SK-N-SH (cell line): ENCODE measurements at regions not wholly inside any gene's neighbourhood (a gene's known extent, or its start where the extent isn't known, plus 50 kb on each side); places are given as distances from the start of the nearest gene placed in this dataset.

Experiments used
- CTCF ChIA-PET: fragments of 300-600, 350-600 bp; formaldehyde crosslinking; extraction: SDS; loops from one replicate; lab custom pipeline; 2021; lab: Yijun Ruan, JAX
- POLR2A ChIA-PET: fragments of 350-600 bp; sonication (Branson Sonifier 250); formaldehyde crosslinking; extraction: SDS; loops from one replicate; lab custom pipeline; 2020; ENCODE audit warnings: antibody characterized with exemption, inconsistent platforms; lab: Yijun Ruan, JAX
- DNase-seq: peaks from one replicate; pipeline ENCODE4 v3.0.0; 2012
- H2AFZ ChIP-seq: fragments of 200-600 bp; sonication (generic); 2 replicates; pipeline ENCODE4 v1.8.1; 2016; ENCODE audit warnings: antibody characterized with exemption, mild to moderate bottlenecking, low read depth
- H3F3A ChIP-seq: fragments of 200-600 bp; sonication (generic); replicated peaks from 2 replicates; pipeline ENCODE3; 2016; ENCODE audit warnings: antibody characterized with exemption, mild to moderate bottlenecking; ENCODE audit not compliant: insufficient read depth
- H3K27ac ChIP-seq, 2 experiments: fragments of 200-500 bp in 1 of 2; fragments of 200-600 bp in 1 of 2; sonication (Bioruptor generic) in 1 of 2; sonication (generic), shearing (Covaris generic) in 1 of 2; 2 replicates each; pipeline versions ENCODE4 v1.5.1 to v1.6.1; 2014 to 2016; ENCODE audit warnings: low read depth in 2 of 2, inconsistent platforms in 1 of 2, low read length in 1 of 2, mild to moderate bottlenecking in 1 of 2, mixed read lengths in 1 of 2
- H3K27me3 ChIP-seq: fragments of 200-600 bp; sonication (generic), shearing (Covaris generic); 2 replicates; pipeline ENCODE4 v1.6.1; 2016; ENCODE audit warnings: mixed run types; ENCODE audit not compliant: insufficient read depth
- H3K36me3 ChIP-seq, 2 experiments: fragments of 200-500 bp in 1 of 2; fragments of 200-600 bp in 1 of 2; sonication (Bioruptor generic) in 1 of 2; sonication (generic) in 1 of 2; replicated peaks in 1 of 2; 2 replicates each; pipeline versions ENCODE3 to v1.5.1; 2014 to 2016; ENCODE audit warnings: low read length in 1 of 2, mild to moderate bottlenecking in 1 of 2; ENCODE audit not compliant: insufficient read depth in 2 of 2, control insufficient read depth in 1 of 2
- H3K4me1 ChIP-seq, 2 experiments: fragments of 200-500 bp in 1 of 2; fragments of 200-600 bp in 1 of 2; sonication (Bioruptor generic) in 1 of 2; sonication (generic), shearing (Covaris generic) in 1 of 2; 2 replicates each; pipeline versions ENCODE4 v1.5.1 to v1.6.1; 2014 to 2016; ENCODE audit warnings: low read depth in 1 of 2, low read length in 1 of 2, mixed run types in 1 of 2; ENCODE audit not compliant: insufficient read depth in 2 of 2, control insufficient read depth in 1 of 2
- H3K4me2 ChIP-seq: fragments of 200-600 bp; sonication (generic), shearing (Covaris generic); 2 replicates; pipeline ENCODE4 v1.6.1; 2017; ENCODE audit warnings: mixed run types
- H3K4me3 ChIP-seq, 2 experiments: fragments of 200-500 bp in 1 of 2; fragments of 200-600 bp in 1 of 2; sonication (Bioruptor generic) in 1 of 2; sonication (generic), shearing (Covaris generic) in 1 of 2; 2 replicates each; pipeline versions ENCODE4 v1.5.1 to v1.8.1; 2014 to 2016; ENCODE audit warnings: low read depth in 2 of 2, inconsistent platforms in 1 of 2, low read length in 1 of 2, mild to moderate bottlenecking in 1 of 2, mixed read lengths in 1 of 2, moderate library complexity in 1 of 2
- H3K79me2 ChIP-seq: fragments of 200-600 bp; sonication (generic); 2 replicates; pipeline ENCODE4 v1.8.1; 2017; ENCODE audit warnings: mild to moderate bottlenecking; ENCODE audit not compliant: insufficient read depth
- H3K9ac ChIP-seq: fragments of 200-600 bp; sonication (generic); 2 replicates; pipeline ENCODE4 v1.6.1; 2017; ENCODE audit warnings: mixed run types
- H3K9me2 ChIP-seq: fragments of 200-600 bp; sonication (generic); 2 replicates; pipeline ENCODE4 v1.6.1; 2017; ENCODE audit warnings: mixed run types
- H3K9me3 ChIP-seq: fragments of 200-600 bp; sonication (generic); 2 replicates; pipeline ENCODE4 v1.6.1; 2017; ENCODE audit warnings: mixed run types, mild to moderate bottlenecking, moderate library complexity
- H4K20me1 ChIP-seq: fragments of 200-600 bp; sonication (generic); 2 replicates; pipeline ENCODE4 v1.6.1; 2017; ENCODE audit warnings: mild to moderate bottlenecking, mixed run types; ENCODE audit not compliant: insufficient read depth
- CHD2 ChIP-seq: fragments of 150-350 bp; IDR thresholded peaks from 2 replicates; pipeline ENCODE4 v1.6.1; 2018; ENCODE audit warnings: low read length; ENCODE audit not compliant: partially characterized antibody
- EZH2phosphoT487 ChIP-seq: fragments of 200-600 bp; sonication (generic); IDR thresholded peaks from 2 replicates; pipeline ENCODE4 v1.6.1; 2017; ENCODE audit warnings: low read depth, mixed run types, mild to moderate bottlenecking, antibody characterized with exemption, moderate library complexity, borderline replicate concordance
- FOXM1 ChIP-seq: IDR thresholded peaks from 2 replicates; pipeline ENCODE4 v1.4.0; 2012; ENCODE audit warnings: low read depth, mild to moderate bottlenecking
- GABPA ChIP-seq: IDR thresholded peaks from 2 replicates; pipeline ENCODE4 v1.4.0; 2012; ENCODE audit warnings: low read depth, mild to moderate bottlenecking
- GATA2 ChIP-seq: sonication (generic); formaldehyde crosslinking; IDR thresholded peaks from 2 replicates; pipeline ENCODE4 v1.5.0; 2020; ENCODE audit warnings: mild to moderate bottlenecking, missing genetic modification reagents
- JUND ChIP-seq: IDR thresholded peaks from 2 replicates; pipeline ENCODE4 v1.4.0; 2012
- MEF2A ChIP-seq: IDR thresholded peaks from 2 replicates; pipeline ENCODE4 v1.4.0; 2012; ENCODE audit warnings: low read depth, borderline replicate concordance
- MXI1 ChIP-seq: IDR thresholded peaks from 2 replicates; pipeline ENCODE4 v1.6.1; 2012; ENCODE audit warnings: mild to moderate bottlenecking, low read depth, low read length, improper control_type of control experiment
- NFIC ChIP-seq: IDR thresholded peaks from 2 replicates; pipeline ENCODE4 v1.4.0; 2012; ENCODE audit warnings: borderline replicate concordance
- NRF1 ChIP-seq: IDR thresholded peaks from 2 replicates; pipeline ENCODE4 v1.6.1; 2012; ENCODE audit warnings: low read depth, mild to moderate bottlenecking, low read length
- POLR2AphosphoS5 ChIP-seq: IDR thresholded peaks from 2 replicates; pipeline ENCODE4 v1.6.1; 2012; ENCODE audit warnings: low read depth, low read length
- RCOR1 ChIP-seq: fragments of 150-350 bp; IDR thresholded peaks from 2 replicates; pipeline ENCODE4 v1.6.1; 2017; ENCODE audit warnings: antibody characterized with exemption, low read length
- RXRA ChIP-seq: IDR thresholded peaks from 2 replicates; pipeline ENCODE4 v1.4.0; 2012; ENCODE audit warnings: low read depth, mild to moderate bottlenecking, borderline replicate concordance
- SIN3A ChIP-seq: IDR thresholded peaks from 2 replicates; pipeline ENCODE4 v1.6.1; 2012; ENCODE audit warnings: low read depth, mild to moderate bottlenecking, low read length, moderate library complexity, borderline replicate concordance
- TAF1 ChIP-seq: IDR thresholded peaks from 2 replicates; pipeline ENCODE4 v1.6.1; 2012; ENCODE audit warnings: low read depth, mild to moderate bottlenecking, low read length, moderate library complexity, borderline replicate concordance
- TEAD4 ChIP-seq: IDR thresholded peaks from 2 replicates; pipeline ENCODE4 v1.4.0; 2012; ENCODE audit warnings: mild to moderate bottlenecking, borderline replicate concordance; ENCODE audit not compliant: insufficient read depth
- YY1 ChIP-seq: IDR thresholded peaks from 2 replicates; pipeline ENCODE4 v1.4.0; 2012; ENCODE audit warnings: low read depth, mild to moderate bottlenecking
- WGBS: methylation state at CpG from one replicate; pipeline ENCODE4 v1.1.6; 2017; ENCODE audit warnings: low lambda C conversion rate; 5-methylcytosine and 5-hydroxymethylcytosine counted together
- TF ChIP-seq, protein P1 (sequence below): IDR thresholded peaks from 2 replicates; pipeline ENCODE4 v1.6.1; 2012; ENCODE audit warnings: mild to moderate bottlenecking, low read depth, low read length, moderate library complexity
- TF ChIP-seq, protein P2 (sequence below): IDR thresholded peaks from 2 replicates; pipeline ENCODE4 v1.4.0; 2012; ENCODE audit warnings: low read depth, borderline replicate concordance
- TF ChIP-seq, protein P3 (sequence below): IDR thresholded peaks from 2 replicates; pipeline ENCODE4 v1.4.0; 2012; ENCODE audit warnings: low read depth
- TF ChIP-seq, protein P4 (sequence below): fragments of 200-600 bp; sonication (generic); IDR thresholded peaks from 2 replicates; pipeline ENCODE4 v1.6.1; 2017; ENCODE audit warnings: antibody characterized with exemption, mild to moderate bottlenecking, moderate library complexity

DNA sequence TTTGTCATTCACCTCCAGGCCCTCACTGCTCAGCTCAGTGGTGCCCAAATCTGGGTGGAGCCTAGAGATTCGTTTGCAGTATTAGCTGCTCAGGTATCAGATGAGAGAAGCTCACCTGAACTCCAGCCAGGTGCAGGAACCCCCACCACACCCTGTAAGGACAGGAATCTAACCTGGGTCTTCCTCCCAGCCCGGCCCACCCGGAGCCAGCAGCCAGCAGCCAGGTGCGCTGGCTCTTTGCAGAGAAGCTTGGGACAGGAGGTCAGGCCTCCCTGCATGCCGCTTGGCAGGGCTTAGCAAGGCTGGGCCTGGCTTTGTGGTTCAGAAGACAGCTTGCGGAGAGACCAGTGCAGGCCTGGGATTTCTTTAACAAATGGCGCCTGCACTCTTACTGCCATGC, 125.6 kb upstream of the MYL2 start:
- no peaks in the 10 kb centered on the region; a peak in 1 of 4 replicates for H3K4me1 ChIP-seq
- no peaks in the 10 kb centered on the region for H3K79me2 ChIP-seq
- H3K27ac ChIP-seq, result no peak overlapping the region
- H3K4me2 ChIP-seq, result no peak overlapping the region
- no peak overlapping the region for H3K4me3 ChIP-seq
- H3K9ac ChIP-seq, result no peak overlapping the region
- no peak overlapping the region for H2AFZ ChIP-seq
- CTCF ChIA-PET, result interaction anchor here (1.0 to 1.8 kb wide), 2 partner anchors 109 to 253 kb away, joined by 3 read pairs; no protein-coding TSS in a partner anchor
- TF ChIP-seq GATA2 (no peak), NRF1 (no peak), GABPA (no peak), MEF2A (no peak), JUND (no peak), TAF1 (no peak), YY1 (no peak), POLR2AphosphoS5 (no peak)
- no peaks in the 10 kb centered on the region for H3K9me3 ChIP-seq
- H3K9me2 ChIP-seq, result no peaks in the 10 kb centered on the region
- WGBS, result 54% methylated on average over 6 of the region's 7 CpGs
- H3F3A ChIP-seq, result no peaks in the 10 kb centered on the region
- H3K27me3 ChIP-seq, result no peaks in the 10 kb centered on the region
- POLR2A ChIA-PET, result no interaction called here
- no peaks in the 10 kb centered on the region for H3K36me3 ChIP-seq
- no peaks in the 10 kb centered on the region for H4K20me1 ChIP-seq
- no peak for DNase-seq

DNA sequence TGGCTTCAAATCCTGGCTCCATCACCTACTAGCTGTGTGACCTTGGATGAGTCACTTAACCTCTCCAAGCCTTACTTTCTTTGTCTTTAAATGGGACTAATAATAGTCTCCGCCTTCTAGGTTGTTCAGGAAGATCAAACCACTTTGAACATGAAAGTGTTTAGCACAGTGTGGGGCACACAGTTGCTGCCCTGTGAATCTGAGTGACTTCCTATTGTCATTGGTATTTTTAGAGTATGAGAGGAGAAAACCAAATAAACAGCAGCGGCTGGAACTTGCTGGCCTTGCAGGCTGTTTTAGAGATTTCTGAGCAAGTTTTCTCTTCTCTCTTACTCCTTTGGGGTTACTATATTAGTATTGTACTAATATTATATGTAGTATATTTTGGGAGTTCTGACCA, 120.7 kb upstream of the MYL2 start:
- 68% methylated on average over 2 of the region's 2 CpGs for WGBS
- TF ChIP-seq RXRA (no peak), GATA2 (no peak), NFIC (no peak), MEF2A (no peak), TEAD4 (no peak), JUND (no peak), EZH2phosphoT487 (no peak), POLR2AphosphoS5 (no peak), SIN3A (no peak), CHD2 (no peak), RCOR1 (no peak), YY1 (no peak), MXI1 (no peak), FOXM1 (no peak)
- TF ChIP-seq, protein P1, sequence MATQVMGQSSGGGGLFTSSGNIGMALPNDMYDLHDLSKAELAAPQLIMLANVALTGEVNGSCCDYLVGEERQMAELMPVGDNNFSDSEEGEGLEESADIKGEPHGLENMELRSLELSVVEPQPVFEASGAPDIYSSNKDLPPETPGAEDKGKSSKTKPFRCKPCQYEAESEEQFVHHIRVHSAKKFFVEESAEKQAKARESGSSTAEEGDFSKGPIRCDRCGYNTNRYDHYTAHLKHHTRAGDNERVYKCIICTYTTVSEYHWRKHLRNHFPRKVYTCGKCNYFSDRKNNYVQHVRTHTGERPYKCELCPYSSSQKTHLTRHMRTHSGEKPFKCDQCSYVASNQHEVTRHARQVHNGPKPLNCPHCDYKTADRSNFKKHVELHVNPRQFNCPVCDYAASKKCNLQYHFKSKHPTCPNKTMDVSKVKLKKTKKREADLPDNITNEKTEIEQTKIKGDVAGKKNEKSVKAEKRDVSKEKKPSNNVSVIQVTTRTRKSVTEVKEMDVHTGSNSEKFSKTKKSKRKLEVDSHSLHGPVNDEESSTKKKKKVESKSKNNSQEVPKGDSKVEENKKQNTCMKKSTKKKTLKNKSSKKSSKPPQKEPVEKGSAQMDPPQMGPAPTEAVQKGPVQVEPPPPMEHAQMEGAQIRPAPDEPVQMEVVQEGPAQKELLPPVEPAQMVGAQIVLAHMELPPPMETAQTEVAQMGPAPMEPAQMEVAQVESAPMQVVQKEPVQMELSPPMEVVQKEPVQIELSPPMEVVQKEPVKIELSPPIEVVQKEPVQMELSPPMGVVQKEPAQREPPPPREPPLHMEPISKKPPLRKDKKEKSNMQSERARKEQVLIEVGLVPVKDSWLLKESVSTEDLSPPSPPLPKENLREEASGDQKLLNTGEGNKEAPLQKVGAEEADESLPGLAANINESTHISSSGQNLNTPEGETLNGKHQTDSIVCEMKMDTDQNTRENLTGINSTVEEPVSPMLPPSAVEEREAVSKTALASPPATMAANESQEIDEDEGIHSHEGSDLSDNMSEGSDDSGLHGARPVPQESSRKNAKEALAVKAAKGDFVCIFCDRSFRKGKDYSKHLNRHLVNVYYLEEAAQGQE, result no peak
- TF ChIP-seq, protein P2, sequence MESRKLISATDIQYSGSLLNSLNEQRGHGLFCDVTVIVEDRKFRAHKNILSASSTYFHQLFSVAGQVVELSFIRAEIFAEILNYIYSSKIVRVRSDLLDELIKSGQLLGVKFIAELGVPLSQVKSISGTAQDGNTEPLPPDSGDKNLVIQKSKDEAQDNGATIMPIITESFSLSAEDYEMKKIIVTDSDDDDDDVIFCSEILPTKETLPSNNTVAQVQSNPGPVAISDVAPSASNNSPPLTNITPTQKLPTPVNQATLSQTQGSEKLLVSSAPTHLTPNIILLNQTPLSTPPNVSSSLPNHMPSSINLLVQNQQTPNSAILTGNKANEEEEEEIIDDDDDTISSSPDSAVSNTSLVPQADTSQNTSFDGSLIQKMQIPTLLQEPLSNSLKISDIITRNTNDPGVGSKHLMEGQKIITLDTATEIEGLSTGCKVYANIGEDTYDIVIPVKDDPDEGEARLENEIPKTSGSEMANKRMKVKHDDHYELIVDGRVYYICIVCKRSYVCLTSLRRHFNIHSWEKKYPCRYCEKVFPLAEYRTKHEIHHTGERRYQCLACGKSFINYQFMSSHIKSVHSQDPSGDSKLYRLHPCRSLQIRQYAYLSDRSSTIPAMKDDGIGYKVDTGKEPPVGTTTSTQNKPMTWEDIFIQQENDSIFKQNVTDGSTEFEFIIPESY, result no peak
- TF ChIP-seq, protein P3, sequence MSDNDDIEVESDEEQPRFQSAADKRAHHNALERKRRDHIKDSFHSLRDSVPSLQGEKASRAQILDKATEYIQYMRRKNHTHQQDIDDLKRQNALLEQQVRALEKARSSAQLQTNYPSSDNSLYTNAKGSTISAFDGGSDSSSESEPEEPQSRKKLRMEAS, result no peak
- TF ChIP-seq, protein P4, sequence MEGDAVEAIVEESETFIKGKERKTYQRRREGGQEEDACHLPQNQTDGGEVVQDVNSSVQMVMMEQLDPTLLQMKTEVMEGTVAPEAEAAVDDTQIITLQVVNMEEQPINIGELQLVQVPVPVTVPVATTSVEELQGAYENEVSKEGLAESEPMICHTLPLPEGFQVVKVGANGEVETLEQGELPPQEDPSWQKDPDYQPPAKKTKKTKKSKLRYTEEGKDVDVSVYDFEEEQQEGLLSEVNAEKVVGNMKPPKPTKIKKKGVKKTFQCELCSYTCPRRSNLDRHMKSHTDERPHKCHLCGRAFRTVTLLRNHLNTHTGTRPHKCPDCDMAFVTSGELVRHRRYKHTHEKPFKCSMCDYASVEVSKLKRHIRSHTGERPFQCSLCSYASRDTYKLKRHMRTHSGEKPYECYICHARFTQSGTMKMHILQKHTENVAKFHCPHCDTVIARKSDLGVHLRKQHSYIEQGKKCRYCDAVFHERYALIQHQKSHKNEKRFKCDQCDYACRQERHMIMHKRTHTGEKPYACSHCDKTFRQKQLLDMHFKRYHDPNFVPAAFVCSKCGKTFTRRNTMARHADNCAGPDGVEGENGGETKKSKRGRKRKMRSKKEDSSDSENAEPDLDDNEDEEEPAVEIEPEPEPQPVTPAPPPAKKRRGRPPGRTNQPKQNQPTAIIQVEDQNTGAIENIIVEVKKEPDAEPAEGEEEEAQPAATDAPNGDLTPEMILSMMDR, result no peak

More for the DNA sequence above, 120.7 kb upstream of the MYL2 start:
- Histone ChIP-seq H3K4me2 (no peak overlapping the region), H4K20me1 (no peaks in the 10 kb centered on the region), H3K9me3 (no peaks in the 10 kb centered on the region), H3K4me3 (no peak overlapping the region), H3K36me3 (no peaks in the 10 kb centered on the region), H3K27me3 (peaks cover 17% of the 10 kb centered on the region; the same call in 1 of the 2 replicates), H3K9me2 (no peaks in the 10 kb centered on the region), H3F3A (no peaks in the 10 kb centered on the region), H3K9ac (no peak overlapping the region), H3K4me1 (no peaks in the 10 kb centered on the region; a peak in 1 of 4 replicates), H3K79me2 (no peaks in the 10 kb centered on the region), H2AFZ (no peak overlapping the region), H3K27ac (no peak overlapping the region)
- ChIA-PET CTCF (interaction anchor here (0.6 to 1.2 kb wide), 4 partner anchors 17 to 720 kb away, joined by 3 to 4 read pairs (median 4); no protein-coding TSS in a partner anchor), POLR2A (no interaction called here)
- DNase-seq, result no peak
